ENCODE measurements at regions not wholly inside any gene's neighbourhood (a gene's known extent, or its start where the extent isn't known, plus 50 kb on each side); places are given as distances from the start of the nearest gene placed in this dataset.

DNA sequence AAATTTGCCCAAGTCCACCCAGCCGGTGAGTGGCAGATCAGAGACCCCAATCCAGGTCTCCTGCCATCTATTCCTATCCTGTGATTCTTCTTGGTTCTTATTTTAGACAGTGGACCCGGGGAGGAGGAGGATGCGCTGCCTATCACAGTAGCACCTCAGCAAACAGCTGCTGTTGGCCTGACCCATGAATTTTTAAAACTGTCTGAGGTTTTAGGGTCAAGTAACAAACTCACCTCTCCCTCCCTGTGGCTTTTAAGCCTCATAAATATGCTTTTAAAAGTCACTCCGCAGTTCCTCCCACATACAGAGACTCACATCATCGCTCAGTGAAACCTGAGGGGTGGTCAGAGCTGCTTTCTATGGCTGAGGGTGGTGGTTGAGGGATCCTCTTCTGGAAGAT, 128.6 kb downstream of the NAV1 start:
- peaks cover 15% of the 10 kb centered on the region for H3K27me3 Mint-ChIP-seq
- TF ChIP-seq, protein P1, sequence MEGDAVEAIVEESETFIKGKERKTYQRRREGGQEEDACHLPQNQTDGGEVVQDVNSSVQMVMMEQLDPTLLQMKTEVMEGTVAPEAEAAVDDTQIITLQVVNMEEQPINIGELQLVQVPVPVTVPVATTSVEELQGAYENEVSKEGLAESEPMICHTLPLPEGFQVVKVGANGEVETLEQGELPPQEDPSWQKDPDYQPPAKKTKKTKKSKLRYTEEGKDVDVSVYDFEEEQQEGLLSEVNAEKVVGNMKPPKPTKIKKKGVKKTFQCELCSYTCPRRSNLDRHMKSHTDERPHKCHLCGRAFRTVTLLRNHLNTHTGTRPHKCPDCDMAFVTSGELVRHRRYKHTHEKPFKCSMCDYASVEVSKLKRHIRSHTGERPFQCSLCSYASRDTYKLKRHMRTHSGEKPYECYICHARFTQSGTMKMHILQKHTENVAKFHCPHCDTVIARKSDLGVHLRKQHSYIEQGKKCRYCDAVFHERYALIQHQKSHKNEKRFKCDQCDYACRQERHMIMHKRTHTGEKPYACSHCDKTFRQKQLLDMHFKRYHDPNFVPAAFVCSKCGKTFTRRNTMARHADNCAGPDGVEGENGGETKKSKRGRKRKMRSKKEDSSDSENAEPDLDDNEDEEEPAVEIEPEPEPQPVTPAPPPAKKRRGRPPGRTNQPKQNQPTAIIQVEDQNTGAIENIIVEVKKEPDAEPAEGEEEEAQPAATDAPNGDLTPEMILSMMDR (IDR thresholded peaks at IDR 0.05), result no peak
- TF ChIP-seq EZH2 (IDR thresholded peaks at IDR 0.05; ENCODE audit: borderline replicate concordance, insufficient read depth, low read depth, low read length, poor library complexity, severe bottlenecking), result no peak
- no peaks in the 10 kb centered on the region for H3K4me1 Mint-ChIP-seq
- no peaks in the 10 kb centered on the region for H4K20me1 ChIP-seq (ENCODE audit: control insufficient read depth, insufficient read depth, low read length, poor library complexity, severe bottlenecking)
- H3K4me3 ChIP-seq (ENCODE audit: control extremely low read depth in 1 of 5, extremely low read depth in 1 of 5, insufficient read depth in 1 of 5, low read depth in 2 of 5, low read length in 4 of 5), result no peak overlapping the region
- no peak for DNase-seq
- intact Hi-C loops (cut with micrococcal nuclease), result no loop called here
- no peak overlapping the region for H3K27ac ChIP-seq (ENCODE audit: low read length in 2 of 2)
- ATAC-seq (ENCODE audit: low read depth), result no peak
- H3K9ac ChIP-seq (ENCODE audit: low read length), result no peak overlapping the region
- no peak overlapping the region for H3K4me2 ChIP-seq (replicated peaks; ENCODE audit: low read depth, low read length, poor library complexity, severe bottlenecking)
- POLR2A ChIA-PET, result no interaction called here
- H3K27ac Mint-ChIP-seq, result no peak overlapping the region
- H3K27me3 ChIP-seq (replicated peaks in 1 of 4; ENCODE audit: control extremely low read depth in 1 of 4, control insufficient read depth in 3 of 4, insufficient read depth in 4 of 4, low read length in 3 of 4), result no peaks in the 10 kb centered on the region
- no peak overlapping the region for H2AFZ ChIP-seq (ENCODE audit: insufficient read depth, low read depth, low read length, poor library complexity, severe bottlenecking)
- no peaks in the 10 kb centered on the region for H3K36me3 ChIP-seq (replicated peaks in 1 of 2; ENCODE audit: control extremely low read depth in 1 of 2, control insufficient read depth in 1 of 2, extremely low read depth in 1 of 2, insufficient read depth in 2 of 2, low read length in 1 of 2)
- WGBS (ENCODE audit: insufficient coverage), result 20% methylated on average over 1 of the region's 5 CpGs
- CTCF ChIA-PET, result no interaction called here
- H3K79me2 ChIP-seq (ENCODE audit: control insufficient read depth, insufficient read depth, low read length), result no peaks in the 10 kb centered on the region
- no peaks in the 10 kb centered on the region for H3K9me3 Mint-ChIP-seq (ENCODE audit: insufficient read depth)
- no peak overlapping the region for H3K4me3 Mint-ChIP-seq
- no peaks in the 10 kb centered on the region for H3K9me3 ChIP-seq (ENCODE audit: control extremely low read depth in 1 of 3, control insufficient read depth in 2 of 3, insufficient read depth in 1 of 3, low read length in 2 of 3)
- no peaks in the 10 kb centered on the region for H3K4me1 ChIP-seq (ENCODE audit: control insufficient read depth in 2 of 2, insufficient read depth in 2 of 2, low read length in 2 of 2)

DNA sequence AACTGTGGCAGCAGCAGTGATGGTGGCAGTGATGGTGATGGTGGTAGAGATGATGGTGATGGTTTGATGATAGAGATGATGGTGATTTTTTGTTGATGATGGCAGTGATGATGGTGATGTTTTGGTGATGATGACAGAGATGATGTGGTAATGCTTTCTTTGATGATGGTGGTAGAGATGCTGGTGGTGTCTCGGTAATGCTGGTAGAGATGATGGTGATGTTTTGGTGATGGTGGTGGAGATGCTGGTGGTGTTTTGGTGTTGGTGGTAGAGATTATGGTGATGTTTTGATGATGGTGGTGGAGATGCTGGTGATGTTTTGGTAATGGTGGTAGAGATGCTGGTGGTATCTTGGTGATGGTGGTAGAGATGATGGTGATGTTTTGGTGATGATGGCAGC, 131.6 kb downstream of the NAV1 start:
- Histone ChIP-seq H3K4me3 (ENCODE audit: control extremely low read depth in 1 of 5, extremely low read depth in 1 of 5, insufficient read depth in 1 of 5, low read depth in 2 of 5, low read length in 4 of 5) (no peak overlapping the region), H3K4me1 (ENCODE audit: control insufficient read depth in 2 of 2, insufficient read depth in 2 of 2, low read length in 2 of 2) (no peaks in the 10 kb centered on the region), H3K27ac (ENCODE audit: low read length in 2 of 2) (no peak overlapping the region), H3K9ac (ENCODE audit: low read length) (no peak overlapping the region), H4K20me1 (ENCODE audit: control insufficient read depth, insufficient read depth, low read length, poor library complexity, severe bottlenecking) (no peaks in the 10 kb centered on the region), H3K27me3 (replicated peaks in 1 of 4; ENCODE audit: control extremely low read depth in 1 of 4, control insufficient read depth in 3 of 4, insufficient read depth in 4 of 4, low read length in 3 of 4) (no peaks in the 10 kb centered on the region), H2AFZ (ENCODE audit: insufficient read depth, low read depth, low read length, poor library complexity, severe bottlenecking) (no peak overlapping the region), H3K79me2 (ENCODE audit: control insufficient read depth, insufficient read depth, low read length) (no peaks in the 10 kb centered on the region), H3K9me3 (ENCODE audit: control extremely low read depth in 1 of 3, control insufficient read depth in 2 of 3, insufficient read depth in 1 of 3, low read length in 2 of 3) (no peaks in the 10 kb centered on the region), H3K4me2 (replicated peaks; ENCODE audit: low read depth, low read length, poor library complexity, severe bottlenecking) (no peak overlapping the region), H3K36me3 (replicated peaks in 1 of 2; ENCODE audit: control extremely low read depth in 1 of 2, control insufficient read depth in 1 of 2, extremely low read depth in 1 of 2, insufficient read depth in 2 of 2, low read length in 1 of 2) (no peaks in the 10 kb centered on the region)
- no peak for TF ChIP-seq EZH2 (IDR thresholded peaks at IDR 0.05; ENCODE audit: borderline replicate concordance, insufficient read depth, low read depth, low read length, poor library complexity, severe bottlenecking)
- TF ChIP-seq, protein P1 (IDR thresholded peaks at IDR 0.05), result no peak
- ATAC-seq (ENCODE audit: low read depth) (no peak), DNase-seq (no peak)
- H3K27me3 Mint-ChIP-seq, result peaks cover 18% of the 10 kb centered on the region
- POLR2A ChIA-PET, result no interaction called here
- no peaks in the 10 kb centered on the region for H3K9me3 Mint-ChIP-seq (ENCODE audit: insufficient read depth)
- no peak overlapping the region for H3K27ac Mint-ChIP-seq
- no peak overlapping the region for H3K4me3 Mint-ChIP-seq
- intact Hi-C loops (cut with micrococcal nuclease), result no loop called here
- H3K4me1 Mint-ChIP-seq, result no peaks in the 10 kb centered on the region
- CTCF ChIA-PET, result no interaction called here
- WGBS (ENCODE audit: insufficient coverage), result 100% methylated on average over 1 of the region's 1 CpG

All from B cell (primary cell).